PC-9 (cell line): ENCODE measurements at regions not wholly inside any gene's neighbourhood (a gene's known extent, or its start where the extent isn't known, plus 50 kb on each side); places are given as distances from the start of the nearest gene placed in this dataset.

ENCODE experiments used
- CTCF ChIP-seq: fragments of 200-600 bp; sonication (generic); conservative IDR thresholded peaks from 2 replicates; pipeline ENCODE4 v1.6.1; 2017; ENCODE audit warnings: mixed run types, antibody characterized with exemption, mild to moderate bottlenecking, moderate library complexity
- EZH2 ChIP-seq: fragments of 200-600 bp; sonication (generic); IDR thresholded peaks from 2 replicates; pipeline ENCODE4 v1.8.0; 2017; ENCODE audit warnings: antibody characterized with exemption, low read depth

GRCh38 chr3:163735394-163735793 lies 1342.9 kb downstream of the SI start:
- TF ChIP-seq EZH2 (no peak), CTCF (no peak)
